ENCODE measurements at regions not wholly inside any gene's neighbourhood (a gene's known extent, or its start where the extent isn't known, plus 50 kb on each side); places are given as distances from the start of the nearest gene placed in this dataset.
A peak's percentile ranks its signal among the peaks of the same experiment; 100 is the strongest.

- TF ChIP-seq TCF7L2 (IDR thresholded peaks at IDR 0.05; ENCODE audit: borderline replicate concordance, low read depth, low read length) (0 out of 2 replicates have a peak, but pooled peaks have one; percentile 58), ZNF362 (tag by site-specific recombination; IDR thresholded peaks at IDR 0.05) (no peak), TRIM28 (IDR thresholded peaks at IDR 0.05; ENCODE audit: borderline replicate concordance, low read length) (peak; percentile 82)
- H3K27ac ChIP-seq (ENCODE audit: extremely low read depth, low read depth, low read length): no peak overlapping the region
- H3K9me3 ChIP-seq (ENCODE audit: control insufficient read depth, insufficient read depth, low read depth, low read length): no peaks in the 10 kb centered on the region
- CTCF ChIA-PET: interaction anchor here (0.5 to 1.4 kb wide), 3 partner anchors 13 to 132 kb away, joined by 3 to 9 read pairs (median 3); no protein-coding TSS in a partner anchor
- POLR2A ChIA-PET: interaction anchor here (0.6 kb wide), 2 partner anchors 41 to 95 kb away, joined by 5 to 7 read pairs; no protein-coding TSS in a partner anchor
- H3K4me1 ChIP-seq (ENCODE audit: control insufficient read depth, insufficient read depth, low read length): peaks cover 3% of the 10 kb centered on the region; the same call in 1 of the 2 replicates
- H3K4me3 ChIP-seq (ENCODE audit: low read depth, low read length): no peak overlapping the region
- H3K36me3 ChIP-seq (ENCODE audit: control insufficient read depth in 2 of 2, insufficient read depth in 1 of 2, low read length in 2 of 2): peaks cover 5 to 17% of the 10 kb centered on the region in 2 experiments; a peak in 2 of 3 replicates
Measured at GRCh38 chrX:74251006-74251930, 52.7 kb upstream of the ZCCHC13 start.

DNA sequence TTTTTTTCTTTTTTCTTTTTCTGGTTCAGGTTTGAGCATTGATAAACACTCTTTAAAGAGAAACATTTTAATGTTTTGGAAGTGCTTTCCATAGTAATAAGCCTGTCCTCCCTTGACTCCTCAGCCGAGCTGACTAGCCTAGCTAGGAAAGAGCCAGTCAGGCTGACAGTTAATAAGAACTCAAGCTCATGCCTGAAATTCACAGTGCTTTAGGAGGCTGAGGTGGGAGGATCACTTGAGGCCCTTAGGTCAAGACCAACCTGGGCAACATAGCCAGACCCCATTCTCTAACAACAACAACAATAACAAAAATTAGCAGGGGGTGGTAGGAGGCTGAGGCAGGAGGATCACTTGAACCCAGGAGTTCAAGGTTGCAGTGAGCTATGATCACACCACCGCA lies 53.4 kb upstream of the ZCCHC13 start:
- H3K36me3 ChIP-seq (ENCODE audit: control insufficient read depth in 2 of 2, insufficient read depth in 1 of 2, low read length in 2 of 2): peaks cover 5 to 10% of the 10 kb centered on the region in 2 experiments; a peak in 2 of 3 replicates
- H3K4me3 ChIP-seq (ENCODE audit: low read depth, low read length): no peak overlapping the region
- no peaks in the 10 kb centered on the region for H3K9me3 ChIP-seq (ENCODE audit: control insufficient read depth, insufficient read depth, low read depth, low read length)
- ChIA-PET POLR2A (no interaction called here), CTCF (no interaction called here)
- no peak overlapping the region for H3K27ac ChIP-seq (ENCODE audit: extremely low read depth, low read depth, low read length)
- TF ChIP-seq, protein P1, sequence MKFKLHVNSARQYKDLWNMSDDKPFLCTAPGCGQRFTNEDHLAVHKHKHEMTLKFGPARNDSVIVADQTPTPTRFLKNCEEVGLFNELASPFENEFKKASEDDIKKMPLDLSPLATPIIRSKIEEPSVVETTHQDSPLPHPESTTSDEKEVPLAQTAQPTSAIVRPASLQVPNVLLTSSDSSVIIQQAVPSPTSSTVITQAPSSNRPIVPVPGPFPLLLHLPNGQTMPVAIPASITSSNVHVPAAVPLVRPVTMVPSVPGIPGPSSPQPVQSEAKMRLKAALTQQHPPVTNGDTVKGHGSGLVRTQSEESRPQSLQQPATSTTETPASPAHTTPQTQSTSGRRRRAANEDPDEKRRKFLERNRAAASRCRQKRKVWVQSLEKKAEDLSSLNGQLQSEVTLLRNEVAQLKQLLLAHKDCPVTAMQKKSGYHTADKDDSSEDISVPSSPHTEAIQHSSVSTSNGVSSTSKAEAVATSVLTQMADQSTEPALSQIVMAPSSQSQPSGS (tag by site-specific recombination; IDR thresholded peaks at IDR 0.05; ENCODE audit: low read depth): no peak
- TF ChIP-seq KLF16 (tag by site-specific recombination; IDR thresholded peaks at IDR 0.05) (no peak), ZFP41 (tag by site-specific recombination; IDR thresholded peaks at IDR 0.05; ENCODE audit: borderline replicate concordance) (no peak), ZNF266 (tag by site-specific recombination; IDR thresholded peaks at IDR 0.05; ENCODE audit: low read depth) (no peak), ZNF311 (tag by site-specific recombination; IDR thresholded peaks at IDR 0.05; ENCODE audit: borderline replicate concordance) (no peak), TRIM28 (IDR thresholded peaks at IDR 0.05; ENCODE audit: borderline replicate concordance, low read length) (no peak), ZNF518A (tag by site-specific recombination; conservative IDR thresholded peaks at IDR 0.05; ENCODE audit: low read depth) (no peak), ZEB2 (tag by site-specific recombination; IDR thresholded peaks at IDR 0.05) (no peak), ZFHX2 (tag by site-specific recombination; conservative IDR thresholded peaks at IDR 0.05) (no peak), ZNF658 (tag by site-specific recombination; IDR thresholded peaks at IDR 0.05) (no peak), ZNF426 (tag by site-specific recombination; IDR thresholded peaks at IDR 0.05) (no peak), ZNF521 (tag by site-specific recombination; IDR thresholded peaks at IDR 0.05) (no peak)
- TF ChIP-seq, protein P2, sequence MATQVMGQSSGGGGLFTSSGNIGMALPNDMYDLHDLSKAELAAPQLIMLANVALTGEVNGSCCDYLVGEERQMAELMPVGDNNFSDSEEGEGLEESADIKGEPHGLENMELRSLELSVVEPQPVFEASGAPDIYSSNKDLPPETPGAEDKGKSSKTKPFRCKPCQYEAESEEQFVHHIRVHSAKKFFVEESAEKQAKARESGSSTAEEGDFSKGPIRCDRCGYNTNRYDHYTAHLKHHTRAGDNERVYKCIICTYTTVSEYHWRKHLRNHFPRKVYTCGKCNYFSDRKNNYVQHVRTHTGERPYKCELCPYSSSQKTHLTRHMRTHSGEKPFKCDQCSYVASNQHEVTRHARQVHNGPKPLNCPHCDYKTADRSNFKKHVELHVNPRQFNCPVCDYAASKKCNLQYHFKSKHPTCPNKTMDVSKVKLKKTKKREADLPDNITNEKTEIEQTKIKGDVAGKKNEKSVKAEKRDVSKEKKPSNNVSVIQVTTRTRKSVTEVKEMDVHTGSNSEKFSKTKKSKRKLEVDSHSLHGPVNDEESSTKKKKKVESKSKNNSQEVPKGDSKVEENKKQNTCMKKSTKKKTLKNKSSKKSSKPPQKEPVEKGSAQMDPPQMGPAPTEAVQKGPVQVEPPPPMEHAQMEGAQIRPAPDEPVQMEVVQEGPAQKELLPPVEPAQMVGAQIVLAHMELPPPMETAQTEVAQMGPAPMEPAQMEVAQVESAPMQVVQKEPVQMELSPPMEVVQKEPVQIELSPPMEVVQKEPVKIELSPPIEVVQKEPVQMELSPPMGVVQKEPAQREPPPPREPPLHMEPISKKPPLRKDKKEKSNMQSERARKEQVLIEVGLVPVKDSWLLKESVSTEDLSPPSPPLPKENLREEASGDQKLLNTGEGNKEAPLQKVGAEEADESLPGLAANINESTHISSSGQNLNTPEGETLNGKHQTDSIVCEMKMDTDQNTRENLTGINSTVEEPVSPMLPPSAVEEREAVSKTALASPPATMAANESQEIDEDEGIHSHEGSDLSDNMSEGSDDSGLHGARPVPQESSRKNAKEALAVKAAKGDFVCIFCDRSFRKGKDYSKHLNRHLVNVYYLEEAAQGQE (tag by site-specific recombination; IDR thresholded peaks at IDR 0.05): no peak
- TF ChIP-seq, protein P3, sequence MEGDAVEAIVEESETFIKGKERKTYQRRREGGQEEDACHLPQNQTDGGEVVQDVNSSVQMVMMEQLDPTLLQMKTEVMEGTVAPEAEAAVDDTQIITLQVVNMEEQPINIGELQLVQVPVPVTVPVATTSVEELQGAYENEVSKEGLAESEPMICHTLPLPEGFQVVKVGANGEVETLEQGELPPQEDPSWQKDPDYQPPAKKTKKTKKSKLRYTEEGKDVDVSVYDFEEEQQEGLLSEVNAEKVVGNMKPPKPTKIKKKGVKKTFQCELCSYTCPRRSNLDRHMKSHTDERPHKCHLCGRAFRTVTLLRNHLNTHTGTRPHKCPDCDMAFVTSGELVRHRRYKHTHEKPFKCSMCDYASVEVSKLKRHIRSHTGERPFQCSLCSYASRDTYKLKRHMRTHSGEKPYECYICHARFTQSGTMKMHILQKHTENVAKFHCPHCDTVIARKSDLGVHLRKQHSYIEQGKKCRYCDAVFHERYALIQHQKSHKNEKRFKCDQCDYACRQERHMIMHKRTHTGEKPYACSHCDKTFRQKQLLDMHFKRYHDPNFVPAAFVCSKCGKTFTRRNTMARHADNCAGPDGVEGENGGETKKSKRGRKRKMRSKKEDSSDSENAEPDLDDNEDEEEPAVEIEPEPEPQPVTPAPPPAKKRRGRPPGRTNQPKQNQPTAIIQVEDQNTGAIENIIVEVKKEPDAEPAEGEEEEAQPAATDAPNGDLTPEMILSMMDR (tag by site-specific recombination; IDR thresholded peaks at IDR 0.05): no peak
- peaks cover 3% of the 10 kb centered on the region; the same call in 1 of the 2 replicates for H3K4me1 ChIP-seq (ENCODE audit: control insufficient read depth, insufficient read depth, low read length)

Measured in HEK293 (cell line).